HCT116 (cell line): ENCODE measurements at regions not wholly inside any gene's neighbourhood (a gene's known extent, or its start where the extent isn't known, plus 50 kb on each side); places are given as distances from the start of the nearest gene placed in this dataset.

Experiments
- ATAC-seq: fragments of 200-7000 bp; cut with Tn5 transposase; 2 replicates; pipeline ENCODE4 v1.9.1; 2020; ENCODE audit warnings: mild to moderate bottlenecking, moderate library complexity
- BruUV-seq: library from RNA; stranded (reverse); fragments of 400-500 nt; replicated peaks from 2 replicates; lab custom pipeline; 2021; lab: Mats Ljungman, UMichigan
- CTCF ChIA-PET: fragments of 300-600 bp; sonication (Branson Sonifier 250); formaldehyde crosslinking; loops from one replicate; lab custom pipeline; 2021; ENCODE audit warnings: antibody characterized with exemption; lab: Charles Lee
- POLR2A ChIA-PET: fragments of 300-600, 350-600 bp; sonication (Branson Sonifier 250); formaldehyde crosslinking; loops from one replicate; lab custom pipeline; 2021; ENCODE audit warnings: antibody characterized with exemption; lab: Charles Lee
- RAD21 ChIA-PET, 2 experiments: fragments of 300-600 bp; sonication (Branson Sonifier 250); formaldehyde crosslinking; loops; one replicate each; lab custom pipeline; 2023; ENCODE audit warnings: low total read pairs in 2 of 2; ENCODE audit not compliant: uncharacterized antibody in 2 of 2, unreplicated experiment in 2 of 2, low non-redundant PET in 1 of 2; lab: Charles Lee
- DNase-seq: peaks from one replicate; pipeline ENCODE4 v3.0.0-alpha.2; 2010; ENCODE audit warnings: low read depth, low spot score
- H2AFZ ChIP-seq: fragments of 200-600 bp; shearing (Covaris generic), sonication (generic); 2 replicates; pipeline ENCODE4 v1.6.1; 2017; ENCODE audit warnings: low read depth, mixed run types, mixed read lengths, antibody characterized with exemption, low read length; ENCODE audit not compliant: poor library complexity, severe bottlenecking
- H3K27ac ChIP-seq: 2 replicates; pipeline ENCODE4 v1.5.1; 2012; ENCODE audit warnings: low read depth, low read length
- H3K27me3 ChIP-seq: fragments of 200-600 bp; sonication (generic); 2 replicates; pipeline ENCODE4 v1.6.1; 2016; ENCODE audit warnings: mixed run types, low read length, mixed read lengths; ENCODE audit not compliant: insufficient read depth
- H3K36me3 ChIP-seq, 2 experiments: fragments of 200-500 bp in 1 of 2; fragments of 200-600 bp in 1 of 2; sonication (Bioruptor generic) in 1 of 2; sonication (generic) in 1 of 2; 2 replicates each; pipeline versions ENCODE4 v1.5.1 to v1.6.1; 2014 to 2016; ENCODE audit warnings: low read length in 2 of 2, inconsistent platforms in 1 of 2, mixed read lengths in 1 of 2, mixed run types in 1 of 2; ENCODE audit not compliant: insufficient read depth in 2 of 2, control insufficient read depth in 1 of 2
- H3K4me1 ChIP-seq, 2 experiments: fragments of 200-600 bp in 1 of 2; sonication (generic) in 1 of 2; 2 replicates each; pipeline versions ENCODE4 v1.5.1 to v1.6.1; 2012 to 2017; ENCODE audit warnings: low read length in 2 of 2, inconsistent platforms in 1 of 2, mild to moderate bottlenecking in 1 of 2, mixed read lengths in 1 of 2, mixed run types in 1 of 2, moderate library complexity in 1 of 2; ENCODE audit not compliant: insufficient read depth in 2 of 2, control insufficient read depth in 1 of 2
- H3K4me2 ChIP-seq: fragments of 200-600 bp; sonication (generic); 2 replicates; pipeline ENCODE4 v1.6.1; 2017; ENCODE audit warnings: mixed run types, low read length, mixed read lengths
- H3K4me3 ChIP-seq, 2 experiments: fragments of 200-600 bp in 1 of 2; sonication (generic) in 1 of 2; replicated peaks in 1 of 2; 2 replicates each; pipeline ENCODE4 v1.5.1; 2011 to 2016; ENCODE audit warnings: low read length in 2 of 2, control low read depth in 1 of 2, low read depth in 1 of 2, mild to moderate bottlenecking in 1 of 2, mixed read lengths in 1 of 2, mixed run types in 1 of 2
- H3K79me2 ChIP-seq: fragments of 200-600 bp; sonication (generic); 2 replicates; pipeline ENCODE4 v1.6.1; 2017; ENCODE audit warnings: mild to moderate bottlenecking, mixed run types, low read length, moderate library complexity, mixed read lengths; ENCODE audit not compliant: insufficient read depth
- H3K9ac ChIP-seq: fragments of 200-600 bp; sonication (generic); 2 replicates; pipeline ENCODE4 v1.6.1; 2016; ENCODE audit warnings: low read length, mixed read lengths
- H3K9me2 ChIP-seq: fragments of 200-600 bp; sonication (generic), shearing (Covaris generic); 2 replicates; pipeline ENCODE4 v1.6.1; 2017; ENCODE audit warnings: mixed run types, mild to moderate bottlenecking, moderate library complexity; ENCODE audit not compliant: insufficient read depth
- H3K9me3 ChIP-seq, 2 experiments: fragments of 200-500 bp in 1 of 2; fragments of 200-600 bp in 1 of 2; sonication (Bioruptor generic) in 1 of 2; sonication (generic) in 1 of 2; 2 replicates each; pipeline ENCODE4 v1.6.1; 2014 to 2017; ENCODE audit warnings: low read length in 2 of 2, mixed read lengths in 2 of 2, inconsistent platforms in 1 of 2, low read depth in 1 of 2, mild to moderate bottlenecking in 1 of 2, mixed run types in 1 of 2, moderate library complexity in 1 of 2; ENCODE audit not compliant: control insufficient read depth in 1 of 2, insufficient read depth in 1 of 2
- H4K20me1 ChIP-seq: fragments of 200-600 bp; sonication (generic), shearing (Covaris generic); 2 replicates; pipeline ENCODE4 v1.6.1; 2017; ENCODE audit warnings: mixed run types, mild to moderate bottlenecking, moderate library complexity; ENCODE audit not compliant: insufficient read depth
- ATF3 ChIP-seq: IDR thresholded peaks from 2 replicates; pipeline ENCODE4 v1.6.1; 2012
- CEBPB ChIP-seq: IDR thresholded peaks from 2 replicates; pipeline ENCODE4 v1.6.1; 2012; ENCODE audit warnings: low read depth
- CTCF ChIP-seq, 3 experiments: fragments of 200-600 bp in 1 of 3; sonication (generic) in 1 of 3; IDR thresholded peaks in 2 of 3; conservative IDR thresholded peaks in 1 of 3; 2 replicates each; pipeline ENCODE4 v1.5.1; 2012 to 2017; ENCODE audit warnings: low read depth in 2 of 3, low read length in 2 of 3, antibody characterized with exemption in 1 of 3, borderline replicate concordance in 1 of 3, control low read depth in 1 of 3, mild to moderate bottlenecking in 1 of 3, mixed read lengths in 1 of 3, mixed run types in 1 of 3, moderate library complexity in 1 of 3; ENCODE audit not compliant: insufficient read depth in 1 of 3
- JUND ChIP-seq: IDR thresholded peaks from 2 replicates; pipeline ENCODE4 v1.6.1; 2012
- MAX ChIP-seq: IDR thresholded peaks from 2 replicates; pipeline ENCODE4 v1.6.1; 2012
- RAD21 ChIP-seq: IDR thresholded peaks from 2 replicates; pipeline ENCODE4 v1.6.1; 2012; ENCODE audit warnings: low read depth, mild to moderate bottlenecking
- SIN3A ChIP-seq: IDR thresholded peaks from 2 replicates; pipeline ENCODE4 v1.6.1; 2012; ENCODE audit warnings: low read depth
- SP1 ChIP-seq: IDR thresholded peaks from 2 replicates; pipeline ENCODE4 v1.6.1; 2012; ENCODE audit warnings: low read depth
- SRF ChIP-seq: IDR thresholded peaks from 2 replicates; pipeline ENCODE4 v1.6.1; 2012; ENCODE audit warnings: low read depth
- ZFX ChIP-seq: fragments of 450-650 bp; IDR thresholded peaks from 2 replicates; pipeline ENCODE4 v1.6.1; 2017
- intact Hi-C: fragments of 100-400 bp; cut with micrococcal nuclease; formaldehyde crosslinking; loops from 2 replicates; pipeline ENCODE4 v1.10.0; 2022

- H3K9me3 ChIP-seq, result no peaks in the 10 kb centered on the region
- intact Hi-C loops, result no loop called here
- no peak overlapping the region for H2AFZ ChIP-seq
- H3K9ac ChIP-seq, result no peak overlapping the region
- H3K27me3 ChIP-seq, result no peaks in the 10 kb centered on the region
- DNase-seq, result no peak
- RAD21 ChIA-PET, result no interaction called here
- H3K79me2 ChIP-seq, result no peaks in the 10 kb centered on the region
- no peak overlapping the region for H3K27ac ChIP-seq
- no peaks in the 10 kb centered on the region for H3K36me3 ChIP-seq
- H3K4me3 ChIP-seq, result no peak overlapping the region
- no peaks in the 10 kb centered on the region for H3K4me1 ChIP-seq
- TF ChIP-seq RAD21, result no peak
- TF ChIP-seq MAX, result no peak
- no peak for TF ChIP-seq ATF3
- TF ChIP-seq CTCF (IDR thresholded peaks at IDR 0.05 in 2 of 3, conservative IDR thresholded peaks at IDR 0.05 in 1 of 3; ENCODE audit: borderline replicate concordance in 1 of 3, insufficient read depth in 1 of 3, low read depth in 2 of 3, low read length in 2 of 3), result no peak
- no peak for TF ChIP-seq JUND
- no peak for TF ChIP-seq SRF
- H4K20me1 ChIP-seq, result no peaks in the 10 kb centered on the region
- no TSS peak for BruUV-seq
- POLR2A ChIA-PET, result no interaction called here
- CTCF ChIA-PET, result no interaction called here
- no peaks in the 10 kb centered on the region for H3K9me2 ChIP-seq
- no peak overlapping the region for H3K4me2 ChIP-seq
- no peak for ATAC-seq
Observed at GRCh38 chr7:15764851-15765382, 78.4 kb upstream of the MEOX2 start.

- no TSS peak for BruUV-seq
Observed at GRCh38 chr7:15764010-15764409, 77.5 kb upstream of the MEOX2 start.

More at GRCh38 chr7:15764010-15764409, 77.5 kb upstream of the MEOX2 start:
- H3K27ac ChIP-seq, result no peak overlapping the region
- no peak for TF ChIP-seq CEBPB
- no peak for TF ChIP-seq SP1
- TF ChIP-seq ZFX, result no peak
- no peak for TF ChIP-seq SIN3A
- no peak overlapping the region for H2AFZ ChIP-seq
- H3K9me3 ChIP-seq, result no peaks in the 10 kb centered on the region
- H3K27me3 ChIP-seq, result no peaks in the 10 kb centered on the region
- no peak overlapping the region for H3K9ac ChIP-seq
- ATAC-seq, result no peak
- ChIA-PET RAD21 (no interaction called here), POLR2A (no interaction called here), CTCF (no interaction called here)
- no peaks in the 10 kb centered on the region for H3K36me3 ChIP-seq
- H3K4me2 ChIP-seq, result no peak overlapping the region
- no peaks in the 10 kb centered on the region for H3K9me2 ChIP-seq
- no peaks in the 10 kb centered on the region for H3K79me2 ChIP-seq
- DNase-seq, result no peak
- H4K20me1 ChIP-seq, result no peaks in the 10 kb centered on the region
- H3K4me1 ChIP-seq, result no peaks in the 10 kb centered on the region
- H3K4me3 ChIP-seq, result no peak overlapping the region
- intact Hi-C loops, result no loop called here
